Activated CD4-positive, alpha-beta T cell treated with anti-CD3 and anti-CD28 coated beads for 36 hours (primary cell): ENCODE measurements at regions not wholly inside any gene's neighbourhood (a gene's known extent, or its start where the extent isn't known, plus 50 kb on each side); places are given as distances from the start of the nearest gene placed in this dataset.
A peak's percentile ranks its signal among the peaks of the same experiment; 100 is the strongest.

Experiments
- ATAC-seq: fragments of 200-7000 bp; cut with Tn5 transposase; one replicate; pipeline ENCODE4 v1.10.0; 2021; ENCODE audit warnings: mild to moderate bottlenecking, moderate library complexity
- CTCF ChIA-PET: fragments of 350-600 bp; sonication (Branson Sonifier 250); formaldehyde crosslinking; loops from one replicate; lab custom pipeline; 2021; ENCODE audit warnings: antibody characterized with exemption; lab: Charles Lee
- POLR2A ChIA-PET: fragments of 350-600 bp; sonication (Branson Sonifier 250); formaldehyde crosslinking; loops from one replicate; lab custom pipeline; 2021; ENCODE audit warnings: antibody characterized with exemption, inconsistent platforms; lab: Charles Lee
- DNase-seq: peaks from one replicate; pipeline ENCODE4 v3.0.0-alpha.2; 2020
- H3K27ac Mint-ChIP-seq: one replicate; pipeline ENCODE4 v1.8.0; 2021; ENCODE audit warnings: mixed read lengths
- H3K27me3 Mint-ChIP-seq: one replicate; pipeline ENCODE4 v1.8.0; 2021; ENCODE audit warnings: mixed read lengths
- H3K36me3 Mint-ChIP-seq: one replicate; pipeline ENCODE4 v1.8.0; 2021; ENCODE audit warnings: low read depth, mixed read lengths
- H3K4me1 Mint-ChIP-seq: one replicate; pipeline ENCODE4 v1.8.0; 2021; ENCODE audit warnings: mixed read lengths
- H3K4me3 Mint-ChIP-seq: one replicate; pipeline ENCODE4 v1.8.0; 2021; ENCODE audit warnings: mild to moderate bottlenecking, moderate library complexity, mixed read lengths
- H3K9me3 Mint-ChIP-seq: one replicate; pipeline ENCODE4 v1.8.0; 2021; ENCODE audit warnings: low read depth, mixed read lengths
- intact Hi-C, 2 experiments: fragments of 100-400 bp; cut with DNase I in 1 of 2; cut with micrococcal nuclease in 1 of 2; formaldehyde crosslinking; loops; one replicate each; pipeline versions ENCODE4 v1.14.2 to v1.15.1; 2022 to 2024; cut with DNase I, micrococcal nuclease

DNA sequence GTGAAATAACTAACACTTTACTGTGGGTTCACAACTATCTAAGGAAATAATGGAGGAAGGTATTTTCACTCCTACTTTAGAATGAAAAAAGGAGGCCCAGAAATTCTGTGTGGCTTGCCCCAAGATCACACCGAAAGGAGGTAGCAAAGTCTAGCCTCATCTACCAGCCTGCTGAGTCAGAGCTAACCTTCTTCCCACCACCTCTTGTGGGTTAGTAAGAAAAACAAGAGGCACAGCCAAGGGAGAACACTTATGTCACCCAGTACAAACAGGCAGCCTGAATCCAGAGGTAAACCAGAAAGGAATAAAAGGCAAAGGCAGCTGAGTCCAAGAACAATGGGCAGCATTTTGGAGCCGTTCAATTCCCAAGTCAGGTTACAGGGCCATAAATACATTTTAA, 91.9 kb upstream of the RASEF start:
- Mint-ChIP-seq H3K27me3 (no peaks in the 10 kb centered on the region), H3K9me3 (no peaks in the 10 kb centered on the region), H3K4me1 (no peaks in the 10 kb centered on the region), H3K36me3 (no peaks in the 10 kb centered on the region), H3K27ac (no peak overlapping the region), H3K4me3 (no peak overlapping the region)
- intact Hi-C loops: no loop called here
- POLR2A ChIA-PET: no interaction called here
- CTCF ChIA-PET: no interaction called here
- no peak for DNase-seq
- ATAC-seq: no peak

DNA sequence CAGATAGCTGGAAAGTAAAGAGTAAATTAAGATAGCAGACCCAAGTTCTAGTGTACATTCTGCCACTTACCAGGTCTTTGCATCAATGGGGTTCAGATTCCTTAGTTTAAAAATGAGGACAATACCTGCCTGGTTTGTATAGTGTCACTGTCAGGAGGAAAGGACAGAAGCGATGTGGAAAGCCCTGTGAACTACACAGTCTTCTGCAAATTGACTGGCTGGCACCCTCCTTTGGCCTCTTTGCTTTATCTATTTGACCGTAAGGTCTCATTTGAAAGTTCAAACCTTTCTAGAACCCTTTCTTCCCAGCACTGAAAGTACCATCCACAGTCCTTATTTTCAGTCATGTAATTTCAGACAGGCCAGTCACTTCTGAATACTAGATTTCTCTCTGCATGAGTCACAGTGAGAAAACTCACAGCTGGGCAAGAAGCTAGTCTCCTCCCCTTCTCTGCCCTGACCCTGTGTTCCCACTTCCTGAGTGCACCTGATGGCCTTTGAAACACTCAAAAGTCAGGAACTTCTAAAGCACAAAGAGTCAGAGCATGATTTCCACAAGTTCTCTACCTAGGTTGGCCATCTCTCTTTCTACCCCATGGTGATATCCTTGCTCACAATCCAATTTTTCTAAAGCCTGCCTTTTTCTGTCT, 91.3 kb upstream of the RASEF start:
- no peaks in the 10 kb centered on the region for H3K9me3 Mint-ChIP-seq
- no peaks in the 10 kb centered on the region for H3K27me3 Mint-ChIP-seq
- H3K36me3 Mint-ChIP-seq: no peaks in the 10 kb centered on the region
- DNase-seq (no peak), ATAC-seq (peak; percentile 36)
- intact Hi-C loops: no loop called here
- H3K4me3 Mint-ChIP-seq: no peak overlapping the region
- H3K27ac Mint-ChIP-seq: no peak overlapping the region
- ChIA-PET CTCF (no interaction called here), POLR2A (no interaction called here)
- H3K4me1 Mint-ChIP-seq: no peaks in the 10 kb centered on the region

DNA sequence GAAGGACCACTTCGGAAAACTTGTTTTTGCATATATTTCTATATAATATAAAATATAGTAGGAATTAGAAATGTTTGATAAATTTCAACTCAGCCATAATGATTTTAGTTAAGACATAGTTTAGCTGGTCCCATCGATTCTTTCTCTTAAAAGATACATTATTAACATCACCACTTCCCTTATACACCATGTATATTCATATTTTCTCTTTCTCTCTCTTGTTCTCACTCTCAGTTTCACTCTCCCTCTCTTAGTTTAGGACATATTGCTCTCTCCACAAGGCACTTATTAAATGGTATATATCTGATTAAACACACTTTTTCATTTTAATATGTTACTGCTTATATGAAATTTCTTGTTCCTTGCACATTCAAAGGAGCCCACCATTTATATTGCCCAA, 90.1 kb upstream of the RASEF start:
- H3K4me3 Mint-ChIP-seq: no peak overlapping the region
- H3K9me3 Mint-ChIP-seq: no peaks in the 10 kb centered on the region
- intact Hi-C loops: no loop called here
- H3K27ac Mint-ChIP-seq: no peak overlapping the region
- no peak for ATAC-seq
- no peaks in the 10 kb centered on the region for H3K4me1 Mint-ChIP-seq
- POLR2A ChIA-PET: no interaction called here
- DNase-seq: no peak
- no peaks in the 10 kb centered on the region for H3K36me3 Mint-ChIP-seq
- CTCF ChIA-PET: no interaction called here
- no peaks in the 10 kb centered on the region for H3K27me3 Mint-ChIP-seq

DNA sequence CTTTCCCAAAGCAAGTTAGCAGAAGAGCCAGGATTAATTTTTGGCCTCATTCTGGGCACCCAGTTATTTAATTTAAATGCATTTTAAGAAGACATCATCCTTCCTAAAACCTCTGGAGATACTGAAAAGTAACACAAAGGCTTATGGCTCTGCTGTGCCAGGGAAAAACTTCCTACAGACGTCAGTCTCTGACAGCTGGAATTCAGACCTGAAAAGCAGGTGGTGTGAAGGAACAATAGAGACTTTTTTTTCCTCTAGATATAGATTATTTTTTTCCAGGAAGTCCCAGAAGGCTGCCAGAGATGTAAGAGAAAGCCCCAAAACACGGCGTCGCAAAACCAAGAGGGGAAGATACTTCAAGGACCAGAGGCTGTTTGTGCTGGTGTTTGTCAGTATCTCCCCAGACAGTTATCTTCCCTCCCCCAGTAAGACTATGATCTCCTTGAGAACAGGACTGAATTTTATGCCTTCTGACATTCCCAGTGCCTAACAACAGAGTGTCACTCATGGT, 88.7 kb upstream of the RASEF start:
- intact Hi-C loops: no loop called here
- H3K27me3 Mint-ChIP-seq: no peaks in the 10 kb centered on the region
- no peak overlapping the region for H3K4me3 Mint-ChIP-seq
- POLR2A ChIA-PET: no interaction called here
- no peaks in the 10 kb centered on the region for H3K9me3 Mint-ChIP-seq
- no peak overlapping the region for H3K27ac Mint-ChIP-seq
- ATAC-seq (no peak), DNase-seq (no peak)
- no peaks in the 10 kb centered on the region for H3K36me3 Mint-ChIP-seq
- CTCF ChIA-PET: no interaction called here
- H3K4me1 Mint-ChIP-seq: no peaks in the 10 kb centered on the region

DNA sequence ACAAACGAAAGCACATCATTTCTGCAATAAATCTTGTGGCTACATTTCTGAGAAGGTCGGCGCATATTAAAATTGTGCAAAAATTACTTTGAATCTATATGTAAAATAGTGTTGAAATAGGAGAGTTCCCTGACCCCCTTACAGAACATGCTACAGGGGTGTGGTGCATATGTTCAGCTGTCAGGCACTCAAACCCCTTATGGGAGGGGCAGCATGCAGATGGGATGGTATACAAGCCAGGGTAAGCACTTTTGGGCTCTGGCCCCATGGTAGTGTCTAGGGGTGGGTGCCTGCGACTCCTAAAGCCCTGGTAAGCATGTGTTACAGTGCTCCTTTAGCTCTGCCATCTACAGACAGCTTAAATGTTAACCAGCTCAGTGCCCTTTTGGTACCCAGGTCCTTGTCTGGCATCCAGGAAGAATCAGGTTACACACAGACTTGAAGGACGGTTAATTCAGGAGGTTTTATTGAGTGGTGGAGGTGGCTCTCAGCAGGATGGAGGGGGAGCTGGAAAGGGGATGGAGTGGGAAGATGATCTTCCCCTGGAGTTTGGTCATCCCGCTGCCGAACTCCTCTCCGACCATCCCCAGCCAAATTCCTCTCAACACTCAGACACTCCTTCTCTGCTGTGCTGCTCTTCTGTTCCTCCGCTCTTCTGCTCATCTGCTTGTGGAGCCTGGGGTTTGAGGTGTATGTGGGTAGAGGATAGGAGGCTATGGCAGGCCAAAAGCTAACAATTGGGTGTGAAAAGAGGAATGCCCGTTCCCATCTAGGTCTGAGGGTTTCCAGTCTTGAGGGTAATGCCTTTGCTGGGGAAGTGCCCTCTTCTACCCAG, 84.6 kb upstream of the RASEF start:
- Mint-ChIP-seq H3K4me1 (no peaks in the 10 kb centered on the region), H3K27me3 (no peaks in the 10 kb centered on the region), H3K9me3 (no peaks in the 10 kb centered on the region), H3K36me3 (no peaks in the 10 kb centered on the region), H3K4me3 (no peak overlapping the region), H3K27ac (no peak overlapping the region)
- intact Hi-C loops: no loop called here
- CTCF ChIA-PET: no interaction called here
- DNase-seq (no peak), ATAC-seq (no peak)
- POLR2A ChIA-PET: no interaction called here

DNA sequence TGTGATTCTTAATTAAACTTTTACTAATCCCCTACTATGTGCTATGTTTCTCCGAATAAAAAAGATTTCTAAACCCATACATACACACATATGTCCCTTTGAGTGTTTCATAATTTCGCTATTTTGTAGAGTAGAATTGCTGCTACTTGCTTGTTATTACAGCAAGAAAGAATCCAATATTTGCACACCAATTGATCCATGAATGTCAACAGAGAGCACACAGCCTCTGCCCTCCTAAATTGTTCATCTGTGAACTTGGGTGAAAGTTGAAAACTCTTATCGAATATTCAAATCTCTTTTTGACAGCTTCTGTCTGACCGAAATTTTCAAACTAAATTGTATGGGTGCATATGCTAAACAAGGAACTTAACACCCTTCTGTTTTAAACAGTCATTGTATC, 83.4 kb upstream of the RASEF start:
- ChIA-PET CTCF (no interaction called here), POLR2A (no interaction called here)
- Mint-ChIP-seq H3K36me3 (no peaks in the 10 kb centered on the region), H3K4me3 (no peak overlapping the region), H3K27me3 (no peaks in the 10 kb centered on the region), H3K27ac (no peak overlapping the region), H3K4me1 (no peaks in the 10 kb centered on the region), H3K9me3 (no peaks in the 10 kb centered on the region)
- ATAC-seq: no peak
- intact Hi-C loops: no loop called here
- DNase-seq: no peak

DNA sequence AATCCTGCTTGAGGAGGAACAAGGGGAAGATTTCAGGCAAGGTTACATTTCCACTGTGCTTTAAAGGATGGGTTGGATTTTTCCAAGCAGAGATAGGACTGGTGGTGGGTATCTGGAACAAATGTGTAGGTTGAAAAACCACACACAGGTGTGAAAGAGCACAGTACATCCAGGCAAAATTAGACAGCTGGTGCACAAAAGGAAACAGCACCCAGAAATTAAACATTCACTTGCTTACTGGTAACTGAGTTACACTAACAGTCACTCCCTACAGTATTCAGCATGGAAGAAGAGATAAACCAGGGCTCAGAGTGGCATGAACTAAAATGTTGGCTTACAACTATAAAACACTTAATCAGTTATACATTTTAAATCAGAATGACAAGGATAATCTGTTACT, 81.5 kb upstream of the RASEF start:
- Mint-ChIP-seq H3K4me3 (no peak overlapping the region), H3K4me1 (no peaks in the 10 kb centered on the region), H3K9me3 (no peaks in the 10 kb centered on the region), H3K27ac (no peak overlapping the region), H3K36me3 (no peaks in the 10 kb centered on the region), H3K27me3 (no peaks in the 10 kb centered on the region)
- intact Hi-C loops: no loop called here
- ChIA-PET CTCF (no interaction called here), POLR2A (no interaction called here)
- DNase-seq (no peak), ATAC-seq (no peak)

DNA sequence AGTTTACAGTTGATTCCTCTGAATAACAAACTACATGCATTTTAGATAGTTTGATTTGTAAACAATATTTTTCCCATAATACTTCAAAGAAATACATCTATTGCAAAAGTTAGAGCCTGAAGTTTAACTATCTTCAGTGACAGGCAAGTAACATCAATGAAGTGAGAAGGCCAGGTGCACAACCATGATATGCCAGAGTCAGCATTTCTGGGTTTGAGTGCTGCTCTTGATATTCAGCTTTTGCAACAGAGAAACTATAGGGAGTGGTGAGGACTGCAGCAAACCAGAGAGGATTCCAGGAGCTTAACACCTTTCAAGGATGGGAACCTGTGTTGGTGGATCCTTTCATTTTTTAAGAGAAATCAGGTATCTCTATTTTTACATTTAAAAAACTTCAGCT, 79.4 kb upstream of the RASEF start:
- no peaks in the 10 kb centered on the region for H3K9me3 Mint-ChIP-seq
- intact Hi-C loops: no loop called here
- DNase-seq: no peak
- ATAC-seq: no peak
- H3K27me3 Mint-ChIP-seq: no peaks in the 10 kb centered on the region
- ChIA-PET CTCF (interaction anchor here (0.9 kb wide), 1 partner anchor 15 kb away, joined by 3 read pairs; no protein-coding TSS in a partner anchor), POLR2A (no interaction called here)
- H3K4me3 Mint-ChIP-seq: no peak overlapping the region
- H3K36me3 Mint-ChIP-seq: no peaks in the 10 kb centered on the region
- no peaks in the 10 kb centered on the region for H3K4me1 Mint-ChIP-seq
- no peak overlapping the region for H3K27ac Mint-ChIP-seq

DNA sequence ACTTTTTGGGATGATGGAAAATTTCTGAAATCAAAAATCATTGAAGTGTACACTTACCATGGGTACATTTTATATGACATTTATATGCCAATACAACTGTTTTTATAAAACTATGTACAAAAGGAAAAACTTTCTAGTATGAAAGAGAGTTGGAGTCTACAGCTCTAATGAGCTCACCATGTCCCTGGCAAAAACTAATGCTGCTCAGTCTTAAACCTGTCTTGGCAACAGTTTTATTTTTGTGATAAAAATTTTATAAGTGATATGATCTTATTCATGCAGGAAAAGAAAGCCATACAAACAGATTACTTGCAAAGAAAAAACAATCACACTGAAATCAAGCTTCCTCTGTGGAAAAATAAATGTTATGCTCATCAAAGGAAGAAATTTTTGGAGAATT, 78.9 kb upstream of the RASEF start:
- intact Hi-C loops: no loop called here
- Mint-ChIP-seq H3K36me3 (no peaks in the 10 kb centered on the region), H3K9me3 (no peaks in the 10 kb centered on the region), H3K27ac (no peak overlapping the region), H3K4me3 (no peak overlapping the region), H3K27me3 (no peaks in the 10 kb centered on the region), H3K4me1 (no peaks in the 10 kb centered on the region)
- ChIA-PET CTCF (no interaction called here), POLR2A (no interaction called here)
- DNase-seq: no peak
- no peak for ATAC-seq

DNA sequence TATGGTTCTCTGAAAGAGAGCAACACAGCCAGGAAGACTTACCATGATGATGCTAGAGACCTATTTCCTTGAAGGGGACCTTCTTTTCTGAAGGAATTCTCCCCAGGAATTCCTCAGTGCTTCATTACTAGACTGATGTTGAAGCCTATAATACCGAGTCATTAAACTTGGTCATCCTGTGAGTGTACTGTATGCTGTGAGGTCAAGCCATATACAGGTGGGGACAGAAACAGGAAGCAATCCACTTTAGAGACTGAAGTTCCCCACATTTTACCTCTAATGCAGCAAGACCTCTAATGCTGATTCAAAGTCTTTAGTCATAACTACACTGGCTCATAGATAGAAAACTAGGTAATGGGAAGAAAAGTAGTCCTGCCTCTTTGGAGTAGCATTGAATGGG, 77.1 kb upstream of the RASEF start:
- Mint-ChIP-seq H3K27me3 (peaks cover under 1% of the 10 kb centered on the region), H3K4me3 (no peak overlapping the region), H3K27ac (no peak overlapping the region), H3K36me3 (no peaks in the 10 kb centered on the region), H3K9me3 (no peaks in the 10 kb centered on the region), H3K4me1 (no peaks in the 10 kb centered on the region)
- ChIA-PET CTCF (no interaction called here), POLR2A (no interaction called here)
- DNase-seq (no peak), ATAC-seq (no peak)
- intact Hi-C loops: no loop called here

DNA sequence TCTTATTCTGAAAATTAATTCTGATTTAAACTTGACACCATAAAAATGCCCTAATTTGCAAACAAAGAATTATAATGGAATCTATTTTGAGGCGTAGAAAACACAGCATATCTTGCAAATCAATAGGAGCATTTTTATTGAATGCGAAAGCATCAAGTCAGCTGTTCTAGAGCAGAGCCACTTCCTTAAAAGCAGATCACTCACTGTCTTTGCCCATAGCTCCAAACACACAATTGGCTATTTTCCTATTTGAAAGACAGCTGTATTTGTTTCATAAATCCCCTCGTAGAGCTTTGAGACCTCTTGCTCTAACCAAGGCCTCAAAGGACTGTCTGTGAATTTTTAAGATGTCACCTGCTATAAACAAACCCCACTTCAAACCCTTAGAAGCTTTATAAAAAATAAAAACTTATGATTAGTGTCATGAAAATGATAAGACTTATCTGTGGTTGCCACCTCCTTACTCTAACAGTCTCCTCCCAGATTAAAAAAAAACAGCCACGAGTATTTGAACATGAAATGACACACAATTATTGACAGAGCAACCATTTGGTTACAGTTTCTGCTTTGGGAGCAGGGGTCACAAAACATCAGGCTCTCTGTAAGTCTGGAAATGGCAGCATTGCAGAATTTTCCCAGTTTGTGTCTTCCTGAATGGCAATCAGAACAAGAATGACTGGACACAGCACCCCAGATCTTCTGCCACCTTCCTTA, 75.6 kb upstream of the RASEF start:
- ChIA-PET CTCF (no interaction called here), POLR2A (no interaction called here)
- ATAC-seq: no peak
- intact Hi-C loops: no loop called here
- no peaks in the 10 kb centered on the region for H3K36me3 Mint-ChIP-seq
- H3K27me3 Mint-ChIP-seq: peaks cover 1% of the 10 kb centered on the region
- no peak for DNase-seq
- no peaks in the 10 kb centered on the region for H3K4me1 Mint-ChIP-seq
- H3K4me3 Mint-ChIP-seq: no peak overlapping the region
- H3K27ac Mint-ChIP-seq: no peak overlapping the region
- no peaks in the 10 kb centered on the region for H3K9me3 Mint-ChIP-seq

DNA sequence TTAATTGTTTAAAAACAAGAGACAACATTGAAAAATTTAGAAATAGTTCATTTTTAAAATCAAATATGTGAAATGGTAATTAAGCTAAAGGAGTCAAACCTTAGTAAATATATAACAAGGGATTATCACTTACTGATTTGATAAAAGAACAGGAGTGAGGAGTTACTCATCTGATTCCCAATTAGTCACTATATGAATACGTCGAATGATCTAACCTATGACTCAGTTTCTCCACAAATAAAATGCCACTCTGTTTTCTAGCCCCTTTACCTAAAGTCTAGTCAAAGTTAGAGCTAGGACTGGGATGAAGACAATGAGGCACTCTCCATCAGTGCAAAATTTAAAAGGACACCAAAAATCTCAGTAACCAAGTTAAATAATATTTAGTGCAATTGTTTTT, 70.4 kb upstream of the RASEF start:
- Mint-ChIP-seq H3K9me3 (no peaks in the 10 kb centered on the region), H3K36me3 (no peaks in the 10 kb centered on the region), H3K27ac (no peak overlapping the region), H3K4me1 (no peaks in the 10 kb centered on the region), H3K4me3 (no peak overlapping the region), H3K27me3 (peaks cover 1% of the 10 kb centered on the region)
- DNase-seq (no peak), ATAC-seq (no peak)
- POLR2A ChIA-PET: no interaction called here
- CTCF ChIA-PET: interaction anchor here (0.9 kb wide), 1 partner anchor 11 kb away, joined by 3 read pairs; no protein-coding TSS in a partner anchor
- intact Hi-C loops: no loop called here
